DMS114 treated with DMSO at 0.1 percent for 48 hours (cell line): ENCODE measurements at regions not wholly inside any gene's neighbourhood (a gene's known extent, or its start where the extent isn't known, plus 50 kb on each side); places are given as distances from the start of the nearest gene placed in this dataset.
"Not testable (repeated sequence)": the region's sequence is repeated elsewhere in the genome, so short reads cannot be mapped to it uniquely, and the experiment has no call there.

Experiments used
- DNase-seq: peaks from one replicate; lab custom pipeline; 2025; ENCODE audit not compliant: unreplicated experiment; lab: John Stamatoyannopoulos, UW

DNA sequence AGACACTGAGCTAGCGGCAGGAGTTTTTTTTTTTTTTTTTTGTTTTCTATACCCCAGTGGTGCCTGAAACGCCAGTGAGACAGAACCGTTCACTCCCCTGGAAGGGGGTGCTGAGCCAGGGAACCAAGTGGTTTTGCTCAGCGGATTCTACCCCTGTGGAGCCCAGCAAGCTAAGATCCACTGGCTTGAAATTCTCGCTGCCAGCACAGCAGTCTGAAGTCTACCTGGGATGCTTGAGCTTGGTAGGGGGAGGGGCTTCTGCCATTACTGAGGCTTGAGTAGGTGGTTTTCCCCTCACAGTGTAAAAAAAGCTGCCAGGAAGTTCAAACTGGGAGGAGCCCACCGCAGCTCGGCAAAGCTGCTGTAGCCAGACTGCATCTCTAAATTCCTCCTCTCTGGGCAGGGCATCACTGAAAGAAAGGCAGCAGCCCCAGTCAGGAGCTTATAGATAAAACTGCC is 173.0 kb downstream of the DMAC1 start:
- DNase-seq: not testable (repeated sequence)

GRCh38 chr9:7622481-7622880 is 177.1 kb downstream of the DMAC1 start:
- DNase-seq: no peak

DNA sequence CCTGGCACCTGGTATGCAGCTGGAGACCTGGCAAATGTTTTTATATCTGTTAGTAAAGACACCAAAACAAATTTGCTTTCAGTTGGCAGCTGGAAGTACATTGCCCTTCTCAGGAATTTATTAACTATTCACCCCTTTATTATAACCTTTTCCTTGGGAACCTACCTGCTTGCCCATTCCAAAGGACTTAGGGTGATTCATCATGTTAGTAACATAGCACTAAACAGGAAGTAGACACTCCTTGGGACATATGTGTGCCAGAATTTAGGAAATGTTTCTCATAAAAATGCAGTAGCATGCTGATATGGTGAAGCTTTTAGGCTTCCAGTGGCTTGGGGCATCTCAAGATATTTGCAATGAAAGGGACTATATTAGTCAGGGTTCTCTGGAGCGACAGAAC is 184.2 kb downstream of the DMAC1 start:
- DNase-seq: no peak

- no peak for DNase-seq
Measured at GRCh38 chr9:7613931-7614330, 185.6 kb downstream of the DMAC1 start.

- no peak for DNase-seq
Measured at GRCh38 chr9:7608261-7608660, 191.3 kb downstream of the DMAC1 start.

DNA sequence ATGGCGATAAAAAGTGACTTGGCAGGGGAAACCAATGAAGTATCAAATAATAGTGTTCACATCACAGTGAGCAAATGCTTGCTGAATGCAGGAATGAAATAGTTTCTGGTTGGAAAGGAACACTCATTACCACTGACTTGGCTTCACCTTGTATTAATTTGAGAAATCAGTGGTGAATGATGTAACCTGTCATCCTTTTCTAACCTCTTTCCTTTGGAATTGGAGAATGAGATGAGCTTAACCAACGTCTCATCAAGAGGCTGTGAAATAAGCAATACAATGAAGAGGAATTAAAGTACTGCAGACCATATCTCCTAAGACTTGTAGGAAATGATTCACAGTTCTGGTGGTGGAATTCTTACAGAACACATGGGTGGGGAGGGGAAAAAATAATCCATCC is 192.2 kb downstream of the DMAC1 start:
- DNase-seq: no peak

- no peak for DNase-seq
Measured at GRCh38 chr9:7606591-7606990, 193.0 kb downstream of the DMAC1 start.

DNA sequence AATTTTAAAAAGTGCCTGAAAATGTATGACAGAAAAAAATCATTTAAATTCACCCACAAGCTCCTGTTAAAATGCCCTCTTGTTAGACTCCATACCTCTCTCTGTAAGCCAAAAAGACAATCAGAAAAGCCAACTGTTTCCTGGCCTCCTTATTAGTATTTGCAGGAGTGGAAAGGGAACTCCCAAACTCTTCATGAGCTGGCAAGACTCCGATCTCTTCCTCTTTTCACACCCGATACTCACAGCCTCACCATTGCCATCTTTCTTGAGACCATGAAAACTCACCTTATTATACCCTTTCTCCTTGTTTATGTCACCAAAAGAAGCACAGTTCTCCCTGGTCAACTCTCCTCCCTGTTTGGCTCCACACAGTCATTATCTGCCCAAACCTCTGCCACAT is 197.8 kb downstream of the DMAC1 start:
- no peak for DNase-seq

DNA sequence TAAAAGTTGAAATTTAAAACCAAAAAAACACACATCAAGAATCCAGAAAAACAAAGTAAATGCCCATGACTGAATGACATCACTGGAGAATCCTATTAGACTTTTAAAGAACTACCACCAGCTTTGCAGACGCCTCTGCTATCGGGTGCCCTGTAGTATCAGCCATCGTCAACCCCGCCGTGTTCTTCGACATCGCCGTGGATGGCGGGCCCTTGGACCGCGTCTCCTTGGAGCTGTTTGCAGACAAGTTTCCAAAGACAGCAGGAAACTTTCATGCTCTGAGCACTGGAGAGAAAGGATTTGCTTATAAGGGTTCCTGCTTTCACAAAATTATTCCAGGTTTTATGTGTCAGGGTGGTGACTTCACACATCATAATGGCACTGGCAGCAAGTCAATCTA is 201.9 kb downstream of the DMAC1 start:
- DNase-seq: no peak

GRCh38 chr9:7592321-7593316 is 207.0 kb downstream of the DMAC1 start:
- no peak for DNase-seq

GRCh38 chr9:7591501-7591900 is 208.1 kb downstream of the DMAC1 start:
- DNase-seq: no peak

DNA sequence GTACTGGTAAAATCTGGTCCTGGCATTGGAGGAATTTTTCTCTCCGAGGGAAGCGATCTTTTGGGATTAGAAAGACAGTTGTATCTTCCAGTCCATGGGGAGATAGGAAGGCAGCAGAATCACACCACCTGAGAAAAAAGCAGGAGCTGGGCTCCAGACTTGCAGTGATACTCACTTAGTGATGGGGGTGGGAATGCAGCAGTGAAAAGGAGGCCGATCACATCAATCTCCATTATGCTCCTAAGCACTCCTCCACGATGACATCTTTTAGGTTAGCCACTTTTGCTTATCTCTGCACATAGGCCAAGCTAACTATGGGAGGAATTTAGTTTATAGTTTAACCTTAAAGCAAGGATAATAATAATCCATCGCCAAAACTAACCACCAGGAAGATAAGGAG is 219.0 kb downstream of the DMAC1 start:
- no peak for DNase-seq

DNA sequence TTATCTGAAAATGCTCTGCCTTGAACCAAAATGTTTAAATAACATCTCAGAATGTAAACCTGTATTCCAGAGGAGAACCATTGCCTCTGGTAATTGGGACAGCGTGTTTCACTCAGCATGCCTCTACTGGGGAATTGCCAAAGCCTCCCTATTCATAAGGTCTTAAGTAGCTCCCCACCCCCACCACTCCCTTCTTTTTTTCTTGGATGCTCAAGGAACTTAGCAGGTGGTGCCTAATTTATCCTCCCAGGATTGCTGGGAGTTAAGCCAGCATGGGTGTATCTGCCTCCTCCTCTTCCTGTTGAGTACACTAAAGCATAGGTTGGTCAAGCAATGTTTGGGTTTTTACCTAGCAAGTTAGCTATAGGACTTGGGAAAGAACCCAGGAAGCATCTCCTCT is 220.2 kb downstream of the DMAC1 start:
- DNase-seq: no peak

DNA sequence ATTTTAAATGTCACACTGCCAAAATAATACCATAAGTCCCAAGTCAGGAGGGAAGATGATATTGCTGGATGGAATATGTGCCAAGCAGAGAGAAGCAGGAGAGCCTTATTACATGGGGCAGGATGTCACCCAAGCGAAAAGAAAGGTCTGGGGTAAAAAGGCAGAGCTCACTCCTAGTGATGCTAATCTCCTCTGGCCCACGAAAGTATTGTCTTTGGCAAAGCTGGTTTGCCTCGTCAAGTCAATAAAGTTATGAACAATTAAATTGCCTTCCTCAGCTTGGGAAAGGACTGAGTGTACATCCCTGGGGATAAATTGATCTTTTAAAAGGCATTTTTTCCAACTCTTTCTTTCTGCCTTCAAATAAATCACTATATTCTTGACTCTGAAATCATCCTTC is 220.6 kb downstream of the DMAC1 start:
- DNase-seq: no peak

DNA sequence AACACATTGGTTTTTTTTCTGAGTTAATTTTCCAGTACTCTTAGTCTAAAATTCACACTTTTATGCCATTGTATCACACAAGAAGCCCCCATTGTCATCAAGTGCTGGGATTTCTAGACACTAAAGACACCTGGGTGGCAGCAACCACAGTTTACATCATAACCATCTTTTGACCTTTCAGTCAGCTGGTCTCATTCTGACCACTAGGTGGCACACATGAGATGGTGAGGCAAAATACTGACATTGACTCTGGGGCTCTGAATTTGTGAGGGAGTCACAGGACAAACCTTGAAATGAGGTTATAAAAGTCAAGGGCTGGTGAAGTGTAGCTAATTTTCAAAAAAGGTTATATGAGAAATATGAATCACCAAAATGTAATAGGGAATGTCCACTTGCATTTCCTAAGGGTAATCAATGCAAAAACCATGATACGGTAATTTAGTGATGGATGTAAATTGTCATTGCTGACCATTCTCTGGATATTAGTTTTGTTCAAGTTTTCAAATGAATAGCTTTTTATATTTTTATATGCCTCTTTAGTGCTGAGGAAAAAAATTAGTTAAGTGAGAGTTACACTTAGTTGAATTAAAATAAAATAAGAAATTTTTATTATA is 229.4 kb downstream of the DMAC1 start:
- no peak for DNase-seq

DNA sequence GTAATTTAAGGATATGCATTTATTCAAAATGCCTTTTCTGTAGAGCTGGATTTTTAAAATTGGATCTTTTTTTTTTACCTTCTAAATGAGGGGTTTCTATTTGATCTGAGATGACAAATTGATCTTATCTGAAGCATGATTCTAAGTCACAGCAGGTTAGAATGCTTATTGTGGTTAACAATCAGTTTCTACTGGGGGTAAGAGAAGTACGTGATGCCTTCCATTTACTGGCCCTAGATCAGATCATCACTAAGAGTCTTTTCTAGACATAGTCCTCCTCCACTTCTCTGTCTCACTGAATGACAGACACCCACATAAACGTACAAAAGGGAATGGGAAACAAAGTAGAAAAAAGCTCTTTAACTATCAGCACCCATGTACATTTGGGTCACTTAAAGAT is 231.9 kb downstream of the DMAC1 start:
- DNase-seq: no peak

GRCh38 chr9:7561527-7562080 is 238.0 kb downstream of the DMAC1 start:
- no peak for DNase-seq

GRCh38 chr9:7560669-7561305 is 238.8 kb downstream of the DMAC1 start:
- no peak for DNase-seq

GRCh38 chr9:7554699-7555098 is 244.9 kb downstream of the DMAC1 start:
- no peak for DNase-seq

DNA sequence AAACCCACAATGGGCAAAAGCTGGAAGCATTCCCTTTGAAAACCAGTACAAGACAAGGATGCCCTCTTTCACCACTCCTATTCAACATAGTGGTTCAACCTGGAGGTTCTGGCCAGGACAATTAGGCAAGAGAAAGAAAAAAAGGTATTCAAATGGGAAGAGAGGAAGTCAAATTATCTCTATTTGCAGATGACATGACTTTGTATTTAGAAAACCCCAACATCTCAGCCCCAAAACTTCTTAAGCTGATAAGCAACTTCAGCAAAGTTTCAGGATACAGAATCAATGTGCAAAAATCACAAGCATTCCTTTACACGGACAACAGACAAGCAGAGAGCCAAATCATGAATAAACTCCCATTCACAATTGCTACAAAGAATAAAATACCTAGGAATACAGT is 246.9 kb downstream of the DMAC1 start:
- DNase-seq: not testable (repeated sequence)

DNA sequence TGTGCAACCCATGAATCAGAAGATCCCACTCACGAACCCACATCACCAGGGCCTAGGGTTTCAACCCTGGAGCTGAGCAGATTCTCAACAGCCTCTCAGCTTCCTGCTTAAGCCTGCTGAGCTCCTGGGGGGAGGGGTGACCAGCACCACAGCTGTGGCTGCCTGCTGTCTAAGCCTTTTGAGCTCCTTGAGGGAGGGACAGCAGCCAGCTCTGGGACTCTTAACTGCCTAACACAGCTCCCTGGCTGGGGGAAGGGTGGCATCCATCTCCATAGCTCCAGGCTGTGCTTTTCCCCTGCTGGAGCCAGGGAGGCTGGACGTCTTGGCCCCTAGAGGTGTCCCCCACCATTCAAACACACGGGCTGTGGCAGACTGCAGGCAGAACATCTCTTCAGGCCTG is 250.3 kb downstream of the DMAC1 start:
- DNase-seq: no peak

GRCh38 chr9:7546261-7546660 is 253.3 kb downstream of the DMAC1 start:
- DNase-seq: no peak
